SK-N-SH treated with all-trans-retinoic acid at 6 μM for 48 hours (cell line): ENCODE measurements at regions not wholly inside any gene's neighbourhood (a gene's known extent, or its start where the extent isn't known, plus 50 kb on each side); places are given as distances from the start of the nearest gene placed in this dataset.

Experiments
- ATAC-seq: fragments of 200-7000 bp; cut with Tn5 transposase; 3 replicates; pipeline ENCODE4 v1.9.1; 2020; ENCODE audit warnings: mild to moderate bottlenecking, moderate library complexity
- ARNTL ChIP-seq: fragments of 450-650 bp; formaldehyde crosslinking; IDR thresholded peaks from 2 replicates; pipeline ENCODE4 v1.5.0; 2020; ENCODE audit warnings: low read depth, mild to moderate bottlenecking, moderate library complexity, borderline replicate concordance
- CSDC2 ChIP-seq: fragments of 250-450 bp; sonication (Bioruptor Pico); IDR thresholded peaks from 2 replicates; pipeline ENCODE4 v1.5.0; 2020; ENCODE audit warnings: mild to moderate bottlenecking, moderate library complexity
- ESRRG ChIP-seq: fragments of 250-450 bp; sonication (Bioruptor Pico); IDR thresholded peaks from 2 replicates; pipeline ENCODE4 v1.6.1; 2021; ENCODE audit warnings: mild to moderate bottlenecking
- GLIS3 ChIP-seq: fragments of 250-450 bp; sonication (Bioruptor Pico); IDR thresholded peaks from 2 replicates; pipeline ENCODE4 v1.5.0; 2020; ENCODE audit warnings: mild to moderate bottlenecking, moderate library complexity
- ISL1 ChIP-seq: fragments of 250-450 bp; sonication (Bioruptor Pico); IDR thresholded peaks from 2 replicates; pipeline ENCODE4 v2.1.2; 2022; ENCODE audit warnings: mild to moderate bottlenecking, moderate library complexity
- PPARA ChIP-seq: fragments of 250-450 bp; sonication (Bioruptor Pico); IDR thresholded peaks from 2 replicates; pipeline ENCODE4 v1.5.0; 2020; ENCODE audit warnings: mild to moderate bottlenecking, borderline replicate concordance
- RARB ChIP-seq: fragments of 250-450 bp; sonication (Bioruptor Pico); IDR thresholded peaks from 2 replicates; pipeline ENCODE4 v1.8.0; 2021; ENCODE audit warnings: mild to moderate bottlenecking, moderate library complexity
- SNAI2 ChIP-seq: fragments of 250-450 bp; sonication (Bioruptor Pico); IDR thresholded peaks from 2 replicates; pipeline ENCODE4 v1.5.0; 2020; ENCODE audit warnings: mild to moderate bottlenecking, moderate library complexity
- TCF4 ChIP-seq: fragments of 250-450 bp; sonication (Bioruptor Pico); IDR thresholded peaks from 2 replicates; pipeline ENCODE4 v1.8.0; 2021; ENCODE audit warnings: mild to moderate bottlenecking, moderate library complexity, borderline replicate concordance
- TOX ChIP-seq: fragments of 250-450 bp; sonication (Bioruptor Pico); IDR thresholded peaks from 2 replicates; pipeline ENCODE4 v1.8.0; 2021; ENCODE audit warnings: mild to moderate bottlenecking, moderate library complexity, borderline replicate concordance
- ZC3H10 ChIP-seq: fragments of 250-450 bp; sonication (Bioruptor Pico); IDR thresholded peaks from 2 replicates; pipeline ENCODE4 v1.5.1; 2021; ENCODE audit warnings: mild to moderate bottlenecking, moderate library complexity
- ZFP3 ChIP-seq: fragments of 250-450 bp; sonication (Bioruptor Pico); IDR thresholded peaks from 2 replicates; pipeline ENCODE4 v1.5.0; 2020; ENCODE audit warnings: mild to moderate bottlenecking, moderate library complexity
- ZNF565 ChIP-seq: fragments of 450-650 bp; formaldehyde crosslinking; conservative IDR thresholded peaks from 2 replicates; pipeline ENCODE4 v1.5.0; 2020; ENCODE audit warnings: low read depth, mild to moderate bottlenecking, moderate library complexity
- ZNF8 ChIP-seq: fragments of 450-650 bp; formaldehyde crosslinking; IDR thresholded peaks from 2 replicates; pipeline ENCODE4 v1.5.0; 2020; ENCODE audit warnings: mild to moderate bottlenecking, moderate library complexity
- TF ChIP-seq, protein P1 (sequence below): fragments of 250-450 bp; sonication (Bioruptor Pico); IDR thresholded peaks from 2 replicates; pipeline ENCODE4 v1.5.1; 2021; ENCODE audit warnings: mild to moderate bottlenecking, moderate library complexity
- TF ChIP-seq, protein P2 (sequence below): fragments of 250-450 bp; sonication (Bioruptor Pico); IDR thresholded peaks from 2 replicates; pipeline ENCODE4 v1.5.1; 2020; ENCODE audit warnings: low read depth, mild to moderate bottlenecking, moderate library complexity
- TF ChIP-seq, protein P3 (sequence below): fragments of 250-450 bp; sonication (Bioruptor Pico); IDR thresholded peaks from 2 replicates; pipeline ENCODE4 v1.8.0; 2021; ENCODE audit warnings: low read depth, mild to moderate bottlenecking, moderate library complexity, borderline replicate concordance
- TF ChIP-seq, protein P4 (sequence below): fragments of 250-450 bp; sonication (Bioruptor Pico); IDR thresholded peaks from 2 replicates; pipeline ENCODE4 v1.8.0; 2020; ENCODE audit warnings: mild to moderate bottlenecking, moderate library complexity, borderline replicate concordance

DNA sequence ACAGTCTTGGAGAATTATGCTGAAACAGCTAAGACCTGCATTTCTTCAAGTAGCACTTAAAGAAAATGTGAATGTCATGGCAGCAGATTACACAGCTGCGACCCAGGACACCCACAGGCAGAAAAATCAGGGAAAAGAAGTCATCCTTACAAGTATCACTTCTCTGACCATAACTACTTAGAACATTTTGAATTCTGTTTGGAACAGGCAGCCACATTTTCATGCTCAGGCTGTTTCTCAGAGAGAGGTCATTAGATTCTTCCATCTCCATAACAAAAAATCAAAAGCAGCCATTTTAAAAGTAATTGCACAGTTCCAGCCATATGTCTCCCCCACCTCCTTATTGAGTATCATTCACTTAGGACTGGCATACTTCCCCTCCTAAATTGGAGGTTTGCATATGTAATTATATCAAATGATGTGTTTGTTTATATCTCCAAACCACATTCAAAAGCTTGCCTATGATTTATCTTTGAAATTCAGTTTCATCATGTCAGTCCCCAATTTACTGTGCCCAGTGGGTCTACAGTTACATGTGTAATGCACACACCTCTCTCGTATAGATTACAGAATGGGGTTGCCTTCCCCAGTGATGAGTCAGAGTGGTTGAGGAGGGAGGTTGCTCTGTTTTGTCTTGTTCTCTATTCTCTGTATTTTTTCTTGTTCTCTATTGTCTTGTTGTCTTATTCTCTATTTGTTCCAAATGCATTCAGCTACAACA, 276.5 kb upstream of the MTNR1B start:
- TF ChIP-seq, protein P1, sequence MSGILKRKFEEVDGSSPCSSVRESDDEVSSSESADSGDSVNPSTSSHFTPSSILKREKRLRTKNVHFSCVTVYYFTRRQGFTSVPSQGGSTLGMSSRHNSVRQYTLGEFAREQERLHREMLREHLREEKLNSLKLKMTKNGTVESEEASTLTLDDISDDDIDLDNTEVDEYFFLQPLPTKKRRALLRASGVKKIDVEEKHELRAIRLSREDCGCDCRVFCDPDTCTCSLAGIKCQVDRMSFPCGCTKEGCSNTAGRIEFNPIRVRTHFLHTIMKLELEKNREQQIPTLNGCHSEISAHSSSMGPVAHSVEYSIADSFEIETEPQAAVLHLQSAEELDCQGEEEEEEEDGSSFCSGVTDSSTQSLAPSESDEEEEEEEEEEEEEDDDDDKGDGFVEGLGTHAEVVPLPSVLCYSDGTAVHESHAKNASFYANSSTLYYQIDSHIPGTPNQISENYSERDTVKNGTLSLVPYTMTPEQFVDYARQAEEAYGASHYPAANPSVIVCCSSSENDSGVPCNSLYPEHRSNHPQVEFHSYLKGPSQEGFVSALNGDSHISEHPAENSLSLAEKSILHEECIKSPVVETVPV = no peak
- TF ChIP-seq RARB (CRISPR knock-in tag) (no peak), TCF4 (CRISPR knock-in tag) (no peak), ARNTL (CRISPR knock-in tag) (no peak), ZFP3 (CRISPR knock-in tag) (no peak), ESRRG (no peak), TOX (CRISPR knock-in tag) (no peak), ZNF8 (CRISPR knock-in tag) (no peak), CSDC2 (no peak)
- TF ChIP-seq, protein P2, sequence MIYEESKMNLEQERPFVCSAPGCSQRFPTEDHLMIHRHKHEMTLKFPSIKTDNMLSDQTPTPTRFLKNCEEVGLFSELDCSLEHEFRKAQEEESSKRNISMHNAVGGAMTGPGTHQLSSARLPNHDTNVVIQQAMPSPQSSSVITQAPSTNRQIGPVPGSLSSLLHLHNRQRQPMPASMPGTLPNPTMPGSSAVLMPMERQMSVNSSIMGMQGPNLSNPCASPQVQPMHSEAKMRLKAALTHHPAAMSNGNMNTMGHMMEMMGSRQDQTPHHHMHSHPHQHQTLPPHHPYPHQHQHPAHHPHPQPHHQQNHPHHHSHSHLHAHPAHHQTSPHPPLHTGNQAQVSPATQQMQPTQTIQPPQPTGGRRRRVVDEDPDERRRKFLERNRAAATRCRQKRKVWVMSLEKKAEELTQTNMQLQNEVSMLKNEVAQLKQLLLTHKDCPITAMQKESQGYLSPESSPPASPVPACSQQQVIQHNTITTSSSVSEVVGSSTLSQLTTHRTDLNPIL = no peak
- TF ChIP-seq, protein P3, sequence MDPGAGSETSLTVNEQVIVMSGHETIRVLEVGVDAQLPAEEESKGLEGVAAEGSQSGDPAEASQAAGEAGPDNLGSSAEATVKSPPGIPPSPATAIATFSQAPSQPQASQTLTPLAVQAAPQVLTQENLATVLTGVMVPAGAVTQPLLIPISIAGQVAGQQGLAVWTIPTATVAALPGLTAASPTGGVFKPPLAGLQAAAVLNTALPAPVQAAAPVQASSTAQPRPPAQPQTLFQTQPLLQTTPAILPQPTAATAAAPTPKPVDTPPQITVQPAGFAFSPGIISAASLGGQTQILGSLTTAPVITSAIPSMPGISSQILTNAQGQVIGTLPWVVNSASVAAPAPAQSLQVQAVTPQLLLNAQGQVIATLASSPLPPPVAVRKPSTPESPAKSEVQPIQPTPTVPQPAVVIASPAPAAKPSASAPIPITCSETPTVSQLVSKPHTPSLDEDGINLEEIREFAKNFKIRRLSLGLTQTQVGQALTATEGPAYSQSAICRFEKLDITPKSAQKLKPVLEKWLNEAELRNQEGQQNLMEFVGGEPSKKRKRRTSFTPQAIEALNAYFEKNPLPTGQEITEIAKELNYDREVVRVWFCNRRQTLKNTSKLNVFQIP (CRISPR knock-in tag) = no peak
- TF ChIP-seq, protein P4, sequence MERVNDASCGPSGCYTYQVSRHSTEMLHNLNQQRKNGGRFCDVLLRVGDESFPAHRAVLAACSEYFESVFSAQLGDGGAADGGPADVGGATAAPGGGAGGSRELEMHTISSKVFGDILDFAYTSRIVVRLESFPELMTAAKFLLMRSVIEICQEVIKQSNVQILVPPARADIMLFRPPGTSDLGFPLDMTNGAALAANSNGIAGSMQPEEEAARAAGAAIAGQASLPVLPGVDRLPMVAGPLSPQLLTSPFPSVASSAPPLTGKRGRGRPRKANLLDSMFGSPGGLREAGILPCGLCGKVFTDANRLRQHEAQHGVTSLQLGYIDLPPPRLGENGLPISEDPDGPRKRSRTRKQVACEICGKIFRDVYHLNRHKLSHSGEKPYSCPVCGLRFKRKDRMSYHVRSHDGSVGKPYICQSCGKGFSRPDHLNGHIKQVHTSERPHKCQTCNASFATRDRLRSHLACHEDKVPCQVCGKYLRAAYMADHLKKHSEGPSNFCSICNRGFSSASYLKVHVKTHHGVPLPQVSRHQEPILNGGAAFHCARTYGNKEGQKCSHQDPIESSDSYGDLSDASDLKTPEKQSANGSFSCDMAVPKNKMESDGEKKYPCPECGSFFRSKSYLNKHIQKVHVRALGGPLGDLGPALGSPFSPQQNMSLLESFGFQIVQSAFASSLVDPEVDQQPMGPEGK (CRISPR knock-in tag) = no peak
- ATAC-seq = peak; percentile 25; the same call in 1 of the 3 replicates

DNA sequence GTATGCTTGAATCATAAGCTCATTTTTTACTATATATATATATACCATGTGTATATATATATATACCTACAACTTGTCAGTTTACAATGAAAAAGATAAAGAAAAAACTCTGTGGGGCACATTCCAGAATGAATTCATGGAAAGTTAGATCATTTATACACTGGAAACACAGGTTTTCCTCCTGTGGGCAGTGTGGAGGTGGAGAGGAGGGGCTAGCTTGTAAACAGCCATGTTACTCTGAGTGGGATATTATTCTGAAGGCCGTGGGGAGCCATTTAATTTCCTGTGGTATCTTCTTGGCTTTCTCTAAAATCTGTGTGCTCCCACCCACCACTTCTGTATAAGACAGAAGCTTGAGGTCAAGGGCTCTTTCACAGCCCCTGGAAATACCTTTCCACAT, 273.4 kb upstream of the MTNR1B start:
- TF ChIP-seq PPARA (CRISPR knock-in tag) (no peak), SNAI2 (no peak), GLIS3 (no peak), ZC3H10 (CRISPR knock-in tag) (no peak), ISL1 (no peak), ZNF565 (no peak)
- no peak for ATAC-seq

DNA sequence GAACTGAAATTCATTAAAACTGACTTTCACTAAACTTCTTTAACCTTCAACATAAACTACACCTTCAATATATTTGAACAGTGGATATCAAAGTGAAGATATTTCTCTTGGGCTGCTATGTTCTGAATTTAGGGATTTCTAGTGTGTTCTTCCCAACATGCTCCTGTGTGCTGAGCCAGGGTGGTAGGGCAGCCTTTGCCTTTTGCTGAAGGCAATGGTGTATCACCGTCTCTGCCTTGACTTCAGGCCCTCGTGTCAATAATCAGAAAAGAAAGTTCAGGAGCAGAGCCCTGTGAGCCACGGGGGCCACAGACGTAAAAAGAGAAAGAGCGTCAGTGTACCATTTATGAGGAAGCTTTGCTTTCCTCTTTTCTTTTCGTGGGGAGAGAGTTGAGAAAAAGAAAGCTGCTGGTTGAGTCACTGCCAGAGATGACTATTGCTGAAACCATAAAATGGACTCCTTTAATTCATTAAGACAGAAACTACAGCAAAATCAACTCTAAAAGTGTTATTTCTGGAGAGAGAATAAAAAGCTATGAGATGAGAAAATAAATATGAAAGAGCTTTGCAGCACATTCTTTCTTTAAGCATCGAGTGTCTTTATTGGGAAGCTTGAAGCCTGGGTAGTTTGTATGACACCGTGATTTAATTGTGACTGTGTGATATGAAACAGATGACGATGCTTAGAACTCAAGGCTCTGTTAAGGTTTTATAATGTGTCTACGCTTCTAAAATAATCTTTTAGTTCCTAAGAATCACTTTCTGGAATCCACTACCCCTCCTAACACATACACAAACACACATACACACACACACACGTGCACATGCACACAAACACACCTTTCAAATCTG, 271.8 kb upstream of the MTNR1B start:
- TF ChIP-seq ZFP3 (CRISPR knock-in tag) (no peak), TCF4 (CRISPR knock-in tag) (peak; percentile 64; the same call in 1 of the 2 replicates), ISL1 (peak; percentile 24)
- TF ChIP-seq, all 23 proteins: peak for 2
- ATAC-seq = peak; percentile 59

DNA sequence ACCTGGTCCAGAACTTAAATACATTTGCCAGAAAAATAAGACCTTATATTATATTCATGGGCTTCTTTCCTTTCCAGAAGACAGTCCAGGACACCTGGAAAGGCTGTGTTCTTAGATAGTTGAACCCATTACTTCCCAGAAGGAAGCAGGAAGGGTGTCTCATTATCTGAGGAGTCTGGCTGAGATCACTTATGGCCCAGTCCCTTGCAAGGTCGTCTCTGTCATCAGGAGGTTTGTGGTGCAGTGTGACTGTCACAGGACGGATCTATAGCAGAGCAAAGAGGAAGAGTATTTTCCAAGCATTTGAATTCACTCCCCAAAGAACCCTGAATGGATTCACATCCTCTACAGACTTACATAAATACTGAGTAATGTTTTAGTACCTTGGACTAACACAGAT, 270.7 kb upstream of the MTNR1B start:
- no peak for ATAC-seq
- TF ChIP-seq, protein P3 (CRISPR knock-in tag) = no peak
